ENCODE measurements at regions not wholly inside any gene's neighbourhood (a gene's known extent, or its start where the extent isn't known, plus 50 kb on each side); places are given as distances from the start of the nearest gene placed in this dataset.

DNA sequence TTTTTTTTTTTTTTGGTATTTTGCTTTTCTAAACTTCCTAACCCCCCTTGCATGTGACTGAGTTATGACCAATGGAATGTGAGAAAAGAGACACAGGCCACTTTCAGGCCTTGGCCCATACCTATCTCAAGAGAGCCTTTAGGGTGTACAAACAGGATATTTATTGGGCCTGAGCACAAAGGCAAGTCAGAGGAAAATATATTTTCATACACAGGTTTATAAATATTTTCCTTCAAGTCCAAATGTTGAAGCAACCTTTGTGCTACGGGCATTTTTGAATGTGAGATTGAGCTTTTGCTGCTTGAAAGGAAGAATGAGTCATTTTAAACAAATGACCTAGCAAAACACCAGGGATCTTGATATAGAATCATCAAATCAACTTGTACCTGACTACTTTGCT is 228.6 kb upstream of the E2F7 start:
- DNase-seq (ENCODE audit: low spot score in 2 of 2), result no peak
- intact Hi-C loops (cut with DNase I; ENCODE audit: low total_unique reads), result no loop called here
- TF ChIP-seq, protein P1, sequence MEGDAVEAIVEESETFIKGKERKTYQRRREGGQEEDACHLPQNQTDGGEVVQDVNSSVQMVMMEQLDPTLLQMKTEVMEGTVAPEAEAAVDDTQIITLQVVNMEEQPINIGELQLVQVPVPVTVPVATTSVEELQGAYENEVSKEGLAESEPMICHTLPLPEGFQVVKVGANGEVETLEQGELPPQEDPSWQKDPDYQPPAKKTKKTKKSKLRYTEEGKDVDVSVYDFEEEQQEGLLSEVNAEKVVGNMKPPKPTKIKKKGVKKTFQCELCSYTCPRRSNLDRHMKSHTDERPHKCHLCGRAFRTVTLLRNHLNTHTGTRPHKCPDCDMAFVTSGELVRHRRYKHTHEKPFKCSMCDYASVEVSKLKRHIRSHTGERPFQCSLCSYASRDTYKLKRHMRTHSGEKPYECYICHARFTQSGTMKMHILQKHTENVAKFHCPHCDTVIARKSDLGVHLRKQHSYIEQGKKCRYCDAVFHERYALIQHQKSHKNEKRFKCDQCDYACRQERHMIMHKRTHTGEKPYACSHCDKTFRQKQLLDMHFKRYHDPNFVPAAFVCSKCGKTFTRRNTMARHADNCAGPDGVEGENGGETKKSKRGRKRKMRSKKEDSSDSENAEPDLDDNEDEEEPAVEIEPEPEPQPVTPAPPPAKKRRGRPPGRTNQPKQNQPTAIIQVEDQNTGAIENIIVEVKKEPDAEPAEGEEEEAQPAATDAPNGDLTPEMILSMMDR (IDR thresholded peaks at IDR 0.05), result no peak
- TF ChIP-seq POLR2A (IDR thresholded peaks at IDR 0.05), result no peak
- no peak overlapping the region for H3K4me3 ChIP-seq (ENCODE audit: low read depth, poor library complexity, severe bottlenecking)
- WGBS, 2 donors, result 61 to 67% methylated on average over 1 of the region's 1 CpG

GRCh38 chr12:77274926-77275325 is 209.6 kb upstream of the E2F7 start:
- intact Hi-C loops (cut with DNase I; ENCODE audit: low total_unique reads), result no loop called here
- WGBS, 2 donors, result 76 to 89% methylated on average over 1 of the region's 1 CpG
- TF ChIP-seq, protein P1 (IDR thresholded peaks at IDR 0.05), result no peak
- no peak for TF ChIP-seq POLR2A (IDR thresholded peaks at IDR 0.05)
- no peak overlapping the region for H3K4me3 ChIP-seq (ENCODE audit: low read depth, poor library complexity, severe bottlenecking)
- no peak for DNase-seq (ENCODE audit: low spot score in 2 of 2)

DNA sequence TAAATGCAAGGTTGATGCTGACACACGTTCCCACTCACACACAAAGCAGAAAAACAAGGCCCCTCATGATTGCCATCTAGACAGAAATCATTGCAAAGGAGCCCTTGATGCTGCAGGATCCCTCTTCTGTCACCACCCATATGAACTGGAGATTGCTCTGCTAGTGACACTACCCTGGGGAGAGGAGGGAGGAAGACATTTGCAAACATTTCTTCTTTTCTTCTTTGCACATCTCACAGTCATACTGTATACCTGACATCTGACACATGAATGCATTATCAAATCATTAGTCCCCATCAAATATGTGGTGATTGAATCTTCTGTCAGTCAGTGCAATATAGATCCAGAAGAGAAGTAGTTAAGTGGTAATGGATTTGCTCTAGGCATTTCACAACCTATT is 208.5 kb upstream of the E2F7 start:
- no peak for DNase-seq (ENCODE audit: low spot score in 2 of 2)
- WGBS, 2 donors, result 50 to 71% methylated on average over 1 of the region's 1 CpG
- intact Hi-C loops (cut with DNase I; ENCODE audit: low total_unique reads), result no loop called here
- TF ChIP-seq, protein P1 (IDR thresholded peaks at IDR 0.05), result no peak
- TF ChIP-seq POLR2A (IDR thresholded peaks at IDR 0.05), result no peak
- H3K4me3 ChIP-seq (ENCODE audit: low read depth, poor library complexity, severe bottlenecking), result no peak overlapping the region

DNA sequence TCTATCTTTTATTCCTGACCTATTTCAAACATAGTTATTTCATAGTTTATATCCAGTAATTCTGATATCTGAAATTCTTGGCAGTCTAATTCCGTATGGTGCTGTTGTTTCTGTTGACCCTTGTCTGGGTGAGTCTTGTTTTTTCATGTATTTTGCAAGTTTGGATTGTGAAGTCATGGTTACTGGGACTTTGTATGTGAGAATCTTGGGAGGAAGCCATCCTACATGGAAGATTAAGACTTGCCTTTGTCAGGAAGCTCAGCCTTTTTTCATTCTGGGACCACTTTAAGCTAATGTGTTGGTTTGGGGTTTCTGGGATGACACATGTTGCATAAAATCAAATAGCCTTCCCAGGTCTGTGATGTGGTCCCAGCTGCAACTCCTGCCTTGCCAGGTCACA is 191.6 kb upstream of the E2F7 start:
- no peak overlapping the region for H3K4me3 ChIP-seq (ENCODE audit: low read depth, poor library complexity, severe bottlenecking)
- no peak for DNase-seq (ENCODE audit: low spot score in 2 of 2)
- 37 to 46% methylated on average over 1 of the region's 1 CpG for WGBS, 2 donors
- TF ChIP-seq POLR2A (IDR thresholded peaks at IDR 0.05), result no peak
- TF ChIP-seq, protein P1 (IDR thresholded peaks at IDR 0.05), result no peak
- intact Hi-C loops (cut with DNase I; ENCODE audit: low total_unique reads), result no loop called here

- H3K4me3 ChIP-seq (ENCODE audit: low read depth, poor library complexity, severe bottlenecking), result no peak overlapping the region
- DNase-seq (ENCODE audit: low spot score in 2 of 2), result no peak
- 52 to 67% methylated on average over 2 of the region's 2 CpGs for WGBS, 2 donors
- intact Hi-C loops (cut with DNase I; ENCODE audit: low total_unique reads), result no loop called here
- TF ChIP-seq, protein P1 (IDR thresholded peaks at IDR 0.05), result no peak
- no peak for TF ChIP-seq POLR2A (IDR thresholded peaks at IDR 0.05)
These were observed 188.0 kb upstream of the E2F7 start for GRCh38 chr12:77253321-77253720.

DNA sequence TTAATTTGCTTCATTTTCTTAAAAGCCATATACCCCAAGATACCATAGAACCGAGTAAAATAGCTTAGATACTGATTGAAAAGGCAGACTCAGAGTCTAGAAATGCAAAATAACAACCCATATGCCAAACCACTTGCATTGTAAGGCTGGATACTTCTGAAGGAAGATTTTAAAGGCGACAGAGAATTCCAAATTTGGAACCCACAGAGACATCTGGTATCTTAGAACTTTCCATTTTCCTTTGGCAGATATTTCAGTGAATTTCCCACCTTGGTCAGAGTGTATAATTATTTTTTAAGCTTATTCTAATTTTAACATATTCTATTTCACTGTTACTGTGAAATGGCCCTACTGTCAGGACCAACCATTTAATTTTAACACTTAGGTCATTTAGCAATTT is 186.4 kb upstream of the E2F7 start:
- TF ChIP-seq, protein P1 (IDR thresholded peaks at IDR 0.05), result no peak
- no peak for TF ChIP-seq POLR2A (IDR thresholded peaks at IDR 0.05)
- no peak overlapping the region for H3K4me3 ChIP-seq (ENCODE audit: low read depth, poor library complexity, severe bottlenecking)
- no peak for DNase-seq (ENCODE audit: low spot score in 2 of 2)
- WGBS, 2 donors, result 82 to 83% methylated on average over 2 of the region's 2 CpGs
- intact Hi-C loops (cut with DNase I; ENCODE audit: low total_unique reads), result no loop called here
